Skeletal muscle satellite cell (primary cell): ENCODE measurements at regions not wholly inside any gene's neighbourhood (a gene's known extent, or its start where the extent isn't known, plus 50 kb on each side); places are given as distances from the start of the nearest gene placed in this dataset.

Source experiments
- H3K27me3 ChIP-seq: 2 replicates; pipeline ENCODE4 v1.7.0; 2013; ENCODE audit warnings: low read length; ENCODE audit not compliant: control insufficient read depth, insufficient read depth
- H3K36me3 ChIP-seq: 2 replicates; pipeline ENCODE4 v1.7.0; 2013; ENCODE audit warnings: mild to moderate bottlenecking, control low read depth, low read length; ENCODE audit not compliant: insufficient read depth
- H3K4me1 ChIP-seq: 2 replicates; pipeline ENCODE4 v1.7.0; 2013; ENCODE audit warnings: low read length; ENCODE audit not compliant: control insufficient read depth, insufficient read depth
- H3K4me2 ChIP-seq: 2 replicates; pipeline ENCODE4 v1.7.0; 2013; ENCODE audit warnings: mild to moderate bottlenecking, low read length
- H3K4me3 ChIP-seq: 2 replicates; pipeline ENCODE4 v1.7.0; 2013; ENCODE audit warnings: low read length
- H3K9ac ChIP-seq: 2 replicates; pipeline ENCODE4 v1.7.0; 2013; ENCODE audit warnings: mild to moderate bottlenecking, low read depth, low read length, moderate library complexity
- H3K9me3 ChIP-seq: replicated peaks from 2 replicates; pipeline ENCODE4 v1.7.0; 2013; ENCODE audit warnings: mild to moderate bottlenecking, control low read depth, low read length

DNA sequence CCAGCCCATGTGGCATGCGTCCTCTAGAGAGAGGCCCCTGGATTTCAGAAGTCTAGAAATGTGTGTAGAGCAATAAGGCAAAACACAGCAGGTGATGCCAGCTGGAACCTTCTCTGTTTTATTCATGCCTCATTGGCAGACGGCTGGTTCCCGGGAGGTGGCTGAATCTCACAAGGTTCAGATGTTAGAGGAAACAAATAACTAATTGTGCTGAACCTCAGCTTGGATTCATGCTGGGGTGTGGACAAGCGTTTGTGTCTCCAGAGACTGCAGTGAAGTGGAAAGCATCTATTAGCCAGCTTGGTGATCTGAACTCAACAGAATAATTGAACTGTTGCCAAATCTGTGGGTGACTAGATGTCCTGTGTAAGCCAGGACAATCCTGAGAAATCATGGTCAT lies 131.1 kb upstream of the NR4A3 start:
- H3K9ac ChIP-seq: no peak overlapping the region

DNA sequence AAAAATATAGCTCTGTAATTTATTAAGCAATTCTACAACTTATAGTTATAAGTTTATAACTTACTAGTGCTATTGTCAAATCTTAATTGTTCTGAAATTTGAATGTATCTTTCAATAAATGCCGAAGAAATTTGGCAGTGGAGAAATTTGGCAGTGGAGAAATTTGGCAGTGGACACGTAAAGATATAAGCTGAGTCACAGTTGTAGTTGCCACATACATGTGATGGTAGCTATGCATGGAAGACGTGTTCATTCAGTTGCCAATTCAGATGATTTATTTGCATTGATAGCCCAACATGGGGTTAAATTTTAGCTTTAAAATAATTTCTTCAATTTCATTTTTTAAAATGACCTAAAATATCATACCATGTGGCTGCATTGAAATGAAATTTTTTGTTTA lies 127.8 kb upstream of the NR4A3 start:
- Histone ChIP-seq H3K27me3 (no peaks in the 10 kb centered on the region), H3K9ac (no peak overlapping the region), H3K9me3 (no peaks in the 10 kb centered on the region), H3K36me3 (no peaks in the 10 kb centered on the region), H3K4me3 (no peak overlapping the region), H3K4me1 (no peaks in the 10 kb centered on the region), H3K4me2 (no peak overlapping the region)

More for the DNA sequence above, 131.1 kb upstream of the NR4A3 start:
- H3K27me3 ChIP-seq: no peaks in the 10 kb centered on the region
- H3K36me3 ChIP-seq: no peaks in the 10 kb centered on the region
- no peak overlapping the region for H3K4me2 ChIP-seq
- no peak overlapping the region for H3K4me3 ChIP-seq
- no peaks in the 10 kb centered on the region for H3K9me3 ChIP-seq
- H3K4me1 ChIP-seq: no peaks in the 10 kb centered on the region

DNA sequence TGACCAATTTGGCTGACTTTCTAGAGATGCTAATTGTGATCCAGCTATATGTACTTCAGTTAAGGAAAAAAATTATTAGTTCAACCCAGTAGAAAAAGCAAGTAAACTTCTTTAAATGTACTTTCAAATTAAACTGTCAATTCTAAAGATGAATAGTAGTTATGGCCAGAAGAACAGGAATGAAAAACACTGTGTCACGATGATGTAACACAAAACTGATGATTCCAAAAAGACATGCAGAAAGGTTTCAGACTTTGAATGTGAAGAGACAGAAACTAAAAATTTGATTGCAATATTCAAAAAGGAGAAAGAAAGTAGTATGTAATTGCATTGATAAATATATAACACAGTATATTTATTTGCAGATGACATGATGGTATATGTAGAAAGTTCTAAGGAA lies 127.3 kb upstream of the NR4A3 start:
- Histone ChIP-seq H3K4me2 (no peak overlapping the region), H3K9ac (no peak overlapping the region), H3K4me1 (no peaks in the 10 kb centered on the region), H3K4me3 (no peak overlapping the region), H3K27me3 (no peaks in the 10 kb centered on the region), H3K9me3 (no peaks in the 10 kb centered on the region), H3K36me3 (no peaks in the 10 kb centered on the region)

DNA sequence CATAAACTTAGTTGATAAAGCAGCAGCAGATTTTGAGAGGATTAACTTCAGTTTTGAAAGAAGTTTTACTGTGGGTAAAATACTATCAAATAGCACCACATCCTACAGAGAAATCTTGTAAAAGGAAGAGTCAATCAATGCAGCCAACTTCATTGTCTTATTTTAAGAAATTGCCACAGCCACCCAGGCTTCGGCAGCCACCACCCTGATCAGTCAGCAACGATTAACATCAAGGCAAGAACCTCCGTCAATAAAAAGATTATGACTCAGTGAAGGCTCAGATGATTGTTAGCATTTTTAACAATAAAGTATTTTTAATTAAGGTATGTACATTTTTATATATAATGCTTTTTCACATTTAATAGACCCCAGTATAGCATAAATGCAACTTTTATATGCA lies 122.3 kb upstream of the NR4A3 start:
- Histone ChIP-seq H3K36me3 (no peaks in the 10 kb centered on the region), H3K9me3 (no peaks in the 10 kb centered on the region), H3K4me1 (no peaks in the 10 kb centered on the region), H3K27me3 (no peaks in the 10 kb centered on the region), H3K9ac (no peak overlapping the region), H3K4me2 (no peak overlapping the region), H3K4me3 (no peak overlapping the region)

DNA sequence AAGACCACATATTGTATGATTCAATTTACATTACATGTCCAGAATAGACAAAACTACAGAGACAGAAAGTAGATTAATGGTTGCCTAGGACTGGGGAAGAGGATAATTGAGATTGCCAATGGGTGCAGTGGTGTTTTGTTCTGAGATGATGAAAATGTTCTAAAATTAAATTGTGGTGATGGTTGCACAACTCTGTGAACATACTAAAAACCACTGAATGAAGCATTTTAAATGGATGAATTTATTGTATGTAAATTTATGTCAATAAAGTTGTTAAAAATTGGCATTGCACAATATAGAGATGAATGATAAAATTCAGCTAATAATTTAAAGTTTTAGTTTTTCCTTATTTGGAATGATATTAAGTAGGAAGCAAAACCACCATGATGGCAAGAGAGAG lies 109.5 kb upstream of the NR4A3 start:
- H3K36me3 ChIP-seq: no peaks in the 10 kb centered on the region
- no peak overlapping the region for H3K9ac ChIP-seq
- H3K27me3 ChIP-seq: no peaks in the 10 kb centered on the region
- H3K4me1 ChIP-seq: no peaks in the 10 kb centered on the region
- H3K4me3 ChIP-seq: no peak overlapping the region
- H3K9me3 ChIP-seq: no peaks in the 10 kb centered on the region
- H3K4me2 ChIP-seq: no peak overlapping the region

DNA sequence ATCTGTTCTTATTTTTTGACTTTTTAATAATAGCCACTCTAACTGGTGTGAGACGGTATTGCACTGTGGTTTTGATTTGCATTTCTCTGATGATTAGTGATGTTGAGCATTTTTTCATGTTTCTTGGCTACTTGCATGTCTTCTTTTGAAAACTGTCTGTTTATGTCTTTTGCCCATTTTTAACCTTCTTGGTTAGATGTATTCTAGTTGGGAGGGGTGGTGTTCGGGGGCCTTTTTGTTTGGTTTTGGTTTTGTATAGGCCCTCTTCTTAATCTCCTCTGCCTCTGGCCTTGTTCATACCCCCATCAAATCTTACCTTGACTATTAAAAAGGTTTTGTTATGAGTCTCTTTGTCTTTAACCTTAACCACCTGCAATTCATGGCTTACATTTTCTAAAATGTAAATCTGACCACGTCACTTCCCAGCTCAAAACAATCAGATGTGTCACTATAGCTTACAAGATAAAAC lies 107.8 kb upstream of the NR4A3 start:
- no peak overlapping the region for H3K4me2 ChIP-seq
- H3K36me3 ChIP-seq: no peaks in the 10 kb centered on the region
- no peaks in the 10 kb centered on the region for H3K27me3 ChIP-seq
- no peak overlapping the region for H3K9ac ChIP-seq
- H3K4me3 ChIP-seq: no peak overlapping the region
- no peaks in the 10 kb centered on the region for H3K4me1 ChIP-seq
- no peaks in the 10 kb centered on the region for H3K9me3 ChIP-seq

DNA sequence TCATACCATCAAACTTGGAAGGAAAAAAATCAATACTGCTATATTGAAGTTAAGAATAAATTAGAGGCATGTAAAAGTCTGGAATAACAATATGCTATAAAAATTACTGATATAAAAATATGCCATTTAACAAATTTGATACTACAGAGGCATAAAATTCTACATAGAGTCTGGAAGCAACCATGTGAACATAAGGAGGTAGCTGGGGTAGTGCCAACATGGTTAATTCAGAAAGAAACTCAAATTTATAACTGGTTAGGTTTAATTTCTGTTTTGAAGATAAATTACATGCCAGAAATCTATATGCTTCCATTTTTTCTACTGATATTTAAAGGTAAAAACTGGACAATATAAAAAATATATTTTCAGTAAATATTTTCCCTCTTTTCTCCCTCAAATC lies 103.1 kb upstream of the NR4A3 start:
- no peaks in the 10 kb centered on the region for H3K27me3 ChIP-seq
- no peak overlapping the region for H3K4me3 ChIP-seq
- no peak overlapping the region for H3K9ac ChIP-seq
- no peaks in the 10 kb centered on the region for H3K4me1 ChIP-seq
- H3K36me3 ChIP-seq: no peaks in the 10 kb centered on the region
- H3K4me2 ChIP-seq: no peak overlapping the region
- no peaks in the 10 kb centered on the region for H3K9me3 ChIP-seq

DNA sequence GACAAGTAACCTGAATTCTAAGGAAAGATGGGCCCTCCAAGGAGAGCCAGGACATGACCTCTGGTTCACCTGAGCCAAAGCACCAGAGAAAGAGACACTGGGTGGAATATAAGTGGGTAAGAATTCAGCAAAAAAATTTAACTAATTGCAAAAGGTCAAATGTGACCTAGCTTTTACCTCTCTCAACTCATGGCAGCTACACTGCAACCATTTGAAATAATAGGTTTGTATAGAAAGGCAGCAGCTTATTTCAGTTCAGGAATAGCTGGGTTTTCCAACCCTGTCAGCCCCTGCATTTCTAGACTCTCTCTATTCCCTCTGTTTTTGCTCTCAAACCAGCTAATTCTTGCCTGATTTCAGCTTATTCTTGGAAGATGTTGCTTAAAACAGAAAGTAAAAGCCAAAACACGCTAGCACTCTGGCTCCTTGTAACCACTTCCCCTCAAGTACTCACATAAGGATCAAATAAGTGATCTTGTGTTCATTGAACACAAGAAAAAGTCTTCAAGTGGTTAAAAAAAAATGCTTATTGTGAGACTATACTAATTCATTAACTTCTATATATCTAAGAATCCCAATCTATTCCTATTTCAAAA lies 101.1 kb upstream of the NR4A3 start:
- Histone ChIP-seq H3K9ac (no peak overlapping the region), H3K4me3 (no peak overlapping the region), H3K9me3 (no peaks in the 10 kb centered on the region)

DNA sequence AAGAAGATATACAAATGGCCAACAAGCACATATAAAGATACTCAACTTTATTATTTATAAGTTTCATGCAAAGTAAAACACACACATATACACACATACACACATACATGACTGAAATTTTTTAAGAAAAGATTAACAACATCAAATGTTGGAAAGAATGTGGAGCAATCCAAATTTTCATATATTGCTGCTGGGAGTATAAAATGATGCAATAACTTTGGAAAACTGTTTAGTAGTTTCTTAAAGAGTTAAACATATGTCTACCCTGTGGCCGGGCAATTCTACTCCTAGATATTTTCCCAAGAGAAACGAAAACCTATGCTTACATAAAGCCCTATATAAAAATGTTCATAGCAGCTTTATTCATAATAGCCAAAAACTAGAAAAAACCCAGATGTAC lies 99.8 kb upstream of the NR4A3 start:
- no peak overlapping the region for H3K4me2 ChIP-seq
- no peaks in the 10 kb centered on the region for H3K36me3 ChIP-seq
- no peaks in the 10 kb centered on the region for H3K4me1 ChIP-seq
- H3K27me3 ChIP-seq: no peaks in the 10 kb centered on the region
- H3K4me3 ChIP-seq: no peak overlapping the region
- H3K9ac ChIP-seq: no peak overlapping the region
- H3K9me3 ChIP-seq: no peaks in the 10 kb centered on the region

More for the DNA sequence above, 101.1 kb upstream of the NR4A3 start:
- Histone ChIP-seq H3K4me2 (peak overlapping the region; percentile 40), H3K27me3 (no peaks in the 10 kb centered on the region), H3K4me1 (no peaks in the 10 kb centered on the region), H3K36me3 (no peaks in the 10 kb centered on the region)

DNA sequence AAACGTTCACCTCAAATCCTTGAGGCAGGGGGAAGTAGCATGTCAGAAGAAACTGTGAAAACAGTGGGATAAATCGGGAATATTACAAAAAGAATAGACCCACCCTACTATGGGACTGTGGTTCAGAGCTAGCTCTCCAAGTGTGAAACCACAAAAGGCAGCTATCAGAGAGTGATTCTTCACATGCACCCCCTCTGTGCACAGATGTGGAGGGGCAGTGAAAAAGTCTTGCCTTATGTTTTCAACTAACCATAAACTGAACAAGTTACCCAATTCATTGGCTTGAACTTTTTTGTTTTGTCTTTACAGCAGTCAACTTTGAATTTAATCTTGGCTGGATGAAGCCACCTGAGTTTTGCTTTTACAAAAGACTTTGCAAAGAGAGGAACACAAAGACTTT lies 98.8 kb upstream of the NR4A3 start:
- Histone ChIP-seq H3K36me3 (no peaks in the 10 kb centered on the region), H3K9me3 (no peaks in the 10 kb centered on the region), H3K4me2 (no peak overlapping the region), H3K4me3 (no peak overlapping the region), H3K27me3 (no peaks in the 10 kb centered on the region), H3K9ac (no peak overlapping the region), H3K4me1 (no peaks in the 10 kb centered on the region)

DNA sequence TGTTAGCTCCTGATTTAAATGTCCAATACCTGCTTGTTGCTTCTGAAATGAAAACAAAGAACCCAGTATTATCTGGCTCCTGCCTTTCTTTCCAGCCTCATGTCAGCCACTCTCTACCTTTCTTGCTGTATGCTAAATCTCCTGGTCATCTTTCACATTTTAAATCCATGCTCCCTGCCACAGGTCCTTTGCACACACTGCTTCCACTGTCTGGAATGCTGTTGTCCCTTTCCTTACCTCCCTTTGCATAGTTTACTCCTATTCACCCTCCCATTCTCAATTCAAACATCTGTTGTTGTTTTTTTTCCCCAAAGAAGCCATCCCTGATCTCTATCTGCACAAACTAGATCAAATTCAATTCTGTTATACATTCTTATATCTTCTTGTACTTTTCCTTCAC lies 97.0 kb upstream of the NR4A3 start:
- Histone ChIP-seq H3K4me1 (no peaks in the 10 kb centered on the region), H3K4me2 (no peak overlapping the region), H3K4me3 (no peak overlapping the region), H3K9ac (no peak overlapping the region), H3K9me3 (no peaks in the 10 kb centered on the region), H3K27me3 (no peaks in the 10 kb centered on the region), H3K36me3 (no peaks in the 10 kb centered on the region)

DNA sequence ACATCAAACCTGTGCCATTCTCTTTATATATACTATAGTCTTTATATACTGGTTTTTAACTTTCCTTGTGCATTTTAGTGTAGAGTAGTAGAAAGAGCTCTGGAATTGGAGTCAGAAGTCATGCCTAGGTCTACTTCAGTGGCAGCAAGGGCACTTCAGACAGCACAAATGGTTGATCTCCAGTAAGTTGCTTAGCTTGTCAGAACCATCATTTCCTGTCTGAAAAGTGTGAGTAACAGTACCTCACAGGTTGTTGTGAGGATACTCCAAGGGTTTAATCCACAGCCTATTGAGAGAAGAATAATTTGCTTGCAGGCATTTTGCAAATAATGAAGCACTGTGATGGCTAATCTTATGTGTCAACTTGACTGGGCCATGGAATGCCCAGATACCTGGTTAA lies 95.8 kb upstream of the NR4A3 start:
- Histone ChIP-seq H3K27me3 (no peaks in the 10 kb centered on the region), H3K4me2 (no peak overlapping the region), H3K9me3 (no peaks in the 10 kb centered on the region), H3K4me3 (no peak overlapping the region), H3K36me3 (no peaks in the 10 kb centered on the region), H3K9ac (no peak overlapping the region), H3K4me1 (no peaks in the 10 kb centered on the region)
